CD4-positive, alpha-beta T cell (primary cell): ENCODE measurements at regions not wholly inside any gene's neighbourhood (a gene's known extent, or its start where the extent isn't known, plus 50 kb on each side); places are given as distances from the start of the nearest gene placed in this dataset. TPM values are rescaled to one million over a fixed set of nuclear protein-coding genes. Genes with fewer than 3 reads are reported as not detected.

Experiments used
- ATAC-seq: fragments of 200-7000 bp; cut with Tn5 transposase; one replicate; pipeline ENCODE4 v1.10.0; 2022; ENCODE audit warnings: mild to moderate bottlenecking; ENCODE audit not compliant: poor library complexity
- CTCF ChIA-PET: fragments of 350-600 bp; sonication (Branson Sonifier 250); formaldehyde crosslinking; loops from one replicate; lab custom pipeline; 2021; ENCODE audit warnings: antibody characterized with exemption, inconsistent platforms; lab: Charles Lee
- POLR2A ChIA-PET: fragments of 350-600 bp; sonication (Branson Sonifier 250); formaldehyde crosslinking; loops from one replicate; lab custom pipeline; 2021; ENCODE audit warnings: antibody characterized with exemption, inconsistent platforms; lab: Charles Lee
- DNase-seq, 14 experiments: peaks; one replicate each; pipeline ENCODE4 v3.0.0-alpha.2; 2013 to 2020; ENCODE audit warnings: mixed read lengths in 2 of 14
- H3K27ac ChIP-seq, 2 donors: one replicate each; pipeline versions ENCODE4 v1.5.1 to v1.7.0; 2013; ENCODE audit warnings: low read length in 2 of 2, low read depth in 1 of 2, mild to moderate bottlenecking in 1 of 2
- H3K27me3 ChIP-seq, 2 experiments: 1 replicate in 1 of 2; 2 replicates in 1 of 2; pipeline versions ENCODE4 v1.6.1 to v1.7.0; 2013; ENCODE audit warnings: low read length in 2 of 2, control low read depth in 1 of 2, mild to moderate bottlenecking in 1 of 2, moderate library complexity in 1 of 2; ENCODE audit not compliant: insufficient read depth in 2 of 2, control insufficient read depth in 1 of 2
- H3K36me3 ChIP-seq: one replicate; pipeline ENCODE4 v1.6.1; 2013; ENCODE audit warnings: low read length, control low read depth; ENCODE audit not compliant: insufficient read depth
- H3K4me1 ChIP-seq: one replicate; pipeline ENCODE4 v1.6.1; 2013; ENCODE audit warnings: low read length, control low read depth; ENCODE audit not compliant: insufficient read depth
- H3K4me3 ChIP-seq: one replicate; pipeline ENCODE4 v1.5.1; 2013; ENCODE audit warnings: mild to moderate bottlenecking, low read length, moderate library complexity
- H3K9me3 ChIP-seq, 2 experiments: 1 replicate in 1 of 2; 2 replicates in 1 of 2; pipeline versions ENCODE4 v1.6.1 to v1.7.0; 2013; ENCODE audit warnings: low read length in 2 of 2, mild to moderate bottlenecking in 2 of 2, control low read depth in 1 of 2, moderate library complexity in 1 of 2; ENCODE audit not compliant: control insufficient read depth in 1 of 2, insufficient read depth in 1 of 2
- H3K27ac Mint-ChIP-seq: one replicate; pipeline ENCODE4 v1.8.0; 2020; ENCODE audit warnings: mixed read lengths
- H3K27me3 Mint-ChIP-seq: one replicate; pipeline ENCODE4 v1.8.0; 2021; ENCODE audit warnings: mixed read lengths
- H3K36me3 Mint-ChIP-seq: one replicate; pipeline ENCODE4 v1.8.0; 2021; ENCODE audit warnings: low read depth, mixed read lengths
- H3K4me1 Mint-ChIP-seq: one replicate; pipeline ENCODE4 v1.8.0; 2021; ENCODE audit warnings: low read depth, mixed read lengths
- H3K4me3 Mint-ChIP-seq: one replicate; pipeline ENCODE4 v1.8.0; 2020; ENCODE audit warnings: mild to moderate bottlenecking, mixed read lengths
- H3K9me3 Mint-ChIP-seq: one replicate; pipeline ENCODE4 v1.8.0; 2020; ENCODE audit warnings: mixed read lengths
- intact Hi-C, 2 experiments: fragments of 100-400 bp; cut with DNase I in 1 of 2; cut with micrococcal nuclease in 1 of 2; formaldehyde crosslinking; loops; one replicate each; pipeline versions ENCODE4 v1.15.1 to v1.9.0; 2023 to 2025; cut with DNase I, micrococcal nuclease
- microRNA-seq: library from miRNA; unstranded; fragments of <30 nt; microRNA quantifications from one replicate; pipeline ENCODE4 v1.2.0, GENCODE V29; 2021; ENCODE audit warnings: borderline microRNAs expressed, borderline replicate concordance
- TF ChIP-seq, protein P1 (sequence below): fragments of 200-600 bp; IDR thresholded peaks from one replicate; pipeline ENCODE4 v1.8.0; 2022; ENCODE audit warnings: antibody characterized with exemption, mild to moderate bottlenecking

DNA sequence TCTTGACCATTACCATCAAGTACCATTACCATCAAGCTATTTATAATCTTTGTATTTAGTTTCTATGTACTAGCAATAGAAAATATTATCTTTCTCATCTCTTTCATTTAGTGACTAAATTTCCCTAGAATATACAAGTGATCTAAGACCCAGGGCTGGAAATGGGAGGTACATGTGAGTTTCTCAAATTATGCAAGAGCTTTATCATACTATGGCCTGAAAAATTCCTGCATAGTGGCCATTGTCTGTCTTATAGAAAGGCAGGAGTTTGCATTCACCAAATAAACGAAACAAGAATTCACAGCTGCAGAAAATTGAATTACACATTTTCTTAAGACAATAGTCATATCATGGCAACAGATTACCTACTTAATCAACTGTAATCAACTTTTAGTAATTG lies 50.7 kb upstream of the HDAC9 start:
- Mint-ChIP-seq H3K4me3 (no peak overlapping the region), H3K27ac (no peak overlapping the region), H3K4me1 (no peaks in the 10 kb centered on the region), H3K9me3 (no peaks in the 10 kb centered on the region), H3K27me3 (no peaks in the 10 kb centered on the region), H3K36me3 (no peaks in the 10 kb centered on the region)
- CTCF ChIA-PET, result no interaction called here
- Histone ChIP-seq H3K36me3 (no peaks in the 10 kb centered on the region), H3K9me3 (peaks cover 0 to 3% of the 10 kb centered on the region in 2 experiments), H3K27me3 (no peaks in the 10 kb centered on the region), H3K4me1 (no peaks in the 10 kb centered on the region), H3K4me3 (no peak overlapping the region), H3K27ac (no peak overlapping the region)
- POLR2A ChIA-PET, result no interaction called here
- TF ChIP-seq, protein P1, sequence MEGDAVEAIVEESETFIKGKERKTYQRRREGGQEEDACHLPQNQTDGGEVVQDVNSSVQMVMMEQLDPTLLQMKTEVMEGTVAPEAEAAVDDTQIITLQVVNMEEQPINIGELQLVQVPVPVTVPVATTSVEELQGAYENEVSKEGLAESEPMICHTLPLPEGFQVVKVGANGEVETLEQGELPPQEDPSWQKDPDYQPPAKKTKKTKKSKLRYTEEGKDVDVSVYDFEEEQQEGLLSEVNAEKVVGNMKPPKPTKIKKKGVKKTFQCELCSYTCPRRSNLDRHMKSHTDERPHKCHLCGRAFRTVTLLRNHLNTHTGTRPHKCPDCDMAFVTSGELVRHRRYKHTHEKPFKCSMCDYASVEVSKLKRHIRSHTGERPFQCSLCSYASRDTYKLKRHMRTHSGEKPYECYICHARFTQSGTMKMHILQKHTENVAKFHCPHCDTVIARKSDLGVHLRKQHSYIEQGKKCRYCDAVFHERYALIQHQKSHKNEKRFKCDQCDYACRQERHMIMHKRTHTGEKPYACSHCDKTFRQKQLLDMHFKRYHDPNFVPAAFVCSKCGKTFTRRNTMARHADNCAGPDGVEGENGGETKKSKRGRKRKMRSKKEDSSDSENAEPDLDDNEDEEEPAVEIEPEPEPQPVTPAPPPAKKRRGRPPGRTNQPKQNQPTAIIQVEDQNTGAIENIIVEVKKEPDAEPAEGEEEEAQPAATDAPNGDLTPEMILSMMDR, result no peak
- ATAC-seq (no peak), DNase-seq (no peak)
- intact Hi-C loops, result no loop called here

DNA sequence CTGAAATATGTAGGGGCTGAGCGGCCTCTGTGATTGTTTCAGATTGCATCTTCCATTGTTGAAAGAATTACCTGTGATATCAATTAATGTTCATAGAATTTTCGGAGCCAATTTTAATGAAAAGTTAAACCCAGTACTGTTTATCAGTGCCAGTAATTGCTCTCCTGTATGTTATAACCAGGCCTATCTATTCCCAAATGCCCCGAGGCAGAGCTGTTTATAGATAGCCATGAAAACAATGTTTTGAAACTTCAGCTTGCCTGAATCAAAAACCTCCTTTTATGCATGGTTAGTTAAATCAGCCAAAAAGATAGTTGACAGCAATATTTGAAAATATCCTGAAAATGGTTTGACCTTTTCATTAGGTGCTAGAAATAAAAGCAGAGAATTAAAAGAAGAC lies 50.1 kb upstream of the HDAC9 start:
- no peak overlapping the region for H3K4me3 ChIP-seq
- DNase-seq (no peak), ATAC-seq (no peak)
- Mint-ChIP-seq H3K27me3 (no peaks in the 10 kb centered on the region), H3K4me1 (no peaks in the 10 kb centered on the region), H3K9me3 (no peaks in the 10 kb centered on the region), H3K27ac (no peak overlapping the region), H3K36me3 (no peaks in the 10 kb centered on the region), H3K4me3 (no peak overlapping the region)
- ChIA-PET CTCF (no interaction called here), POLR2A (no interaction called here)
- peaks cover 0 to 3% of the 10 kb centered on the region in 2 experiments for H3K9me3 ChIP-seq
- H3K36me3 ChIP-seq, result no peaks in the 10 kb centered on the region
- TF ChIP-seq, protein P1, result no peak
- H3K4me1 ChIP-seq, result no peaks in the 10 kb centered on the region
- H3K27me3 ChIP-seq, result no peaks in the 10 kb centered on the region
- H3K27ac ChIP-seq, result no peak overlapping the region
- intact Hi-C loops, result no loop called here

Small RNA genes in the stretch of these regions (microRNA-seq; reads per million reads assigned to microRNA genes)
- gene MIR1302-6, result not detected
